Cardiac fibroblast (primary cell): ENCODE measurements at regions not wholly inside any gene's neighbourhood (a gene's known extent, or its start where the extent isn't known, plus 50 kb on each side); places are given as distances from the start of the nearest gene placed in this dataset.

Source experiments
- DNase-seq, 2 donors: peaks; one replicate each; pipeline versions ENCODE4 v3.0.0 to v3.0.0-alpha.2; 2010; ENCODE audit warnings: low read depth in 2 of 2
- H3K4me3 ChIP-seq, 2 donors: replicated peaks in 1 of 2; 1 replicate in 1 of 2; 2 replicates in 1 of 2; pipeline ENCODE4 v1.5.1; 2011; ENCODE audit warnings: low read depth in 2 of 2, low read length in 2 of 2, mild to moderate bottlenecking in 2 of 2, moderate library complexity in 1 of 2
- TF ChIP-seq, protein P1 (sequence below): IDR thresholded peaks from one replicate; pipeline ENCODE4 v1.5.1; 2011; ENCODE audit warnings: low read depth, mild to moderate bottlenecking, low read length, inconsistent platforms

DNA sequence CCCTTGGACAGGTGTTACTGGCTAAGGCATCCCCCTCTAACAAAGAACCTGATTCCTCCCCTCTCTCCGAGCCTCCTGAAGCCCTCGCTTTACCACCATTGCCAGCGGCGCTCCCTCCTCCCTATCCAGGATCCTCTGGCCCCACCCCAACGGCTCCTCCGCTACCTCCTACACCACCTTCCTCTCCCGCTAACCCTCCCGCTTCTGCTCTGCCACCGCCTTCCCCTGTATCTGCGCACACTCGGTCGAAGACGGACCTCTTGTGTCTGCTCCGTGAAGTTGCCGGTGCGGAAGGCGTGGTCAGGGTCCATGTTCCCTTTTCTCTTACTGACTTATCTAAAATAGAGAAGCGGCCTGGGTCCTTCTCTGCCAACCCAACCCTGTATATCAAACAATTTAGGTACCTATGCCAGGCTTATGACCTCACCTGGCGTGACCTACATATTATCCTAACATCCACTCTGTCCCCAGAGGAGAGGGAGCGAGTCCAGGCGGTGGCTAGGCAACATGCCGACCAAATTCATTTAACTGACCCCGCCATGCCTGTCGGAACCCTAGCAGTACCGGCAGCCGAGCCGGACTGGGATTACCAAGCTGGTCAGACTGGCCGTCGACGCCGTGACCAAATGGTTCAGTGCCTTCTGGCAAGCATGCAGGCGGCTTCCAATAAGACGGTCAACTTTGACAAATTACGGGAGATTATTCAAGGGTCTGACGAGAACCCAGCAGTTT, 958.9 kb downstream of the RPA4 start:
- no peak for DNase-seq
- TF ChIP-seq, protein P1, sequence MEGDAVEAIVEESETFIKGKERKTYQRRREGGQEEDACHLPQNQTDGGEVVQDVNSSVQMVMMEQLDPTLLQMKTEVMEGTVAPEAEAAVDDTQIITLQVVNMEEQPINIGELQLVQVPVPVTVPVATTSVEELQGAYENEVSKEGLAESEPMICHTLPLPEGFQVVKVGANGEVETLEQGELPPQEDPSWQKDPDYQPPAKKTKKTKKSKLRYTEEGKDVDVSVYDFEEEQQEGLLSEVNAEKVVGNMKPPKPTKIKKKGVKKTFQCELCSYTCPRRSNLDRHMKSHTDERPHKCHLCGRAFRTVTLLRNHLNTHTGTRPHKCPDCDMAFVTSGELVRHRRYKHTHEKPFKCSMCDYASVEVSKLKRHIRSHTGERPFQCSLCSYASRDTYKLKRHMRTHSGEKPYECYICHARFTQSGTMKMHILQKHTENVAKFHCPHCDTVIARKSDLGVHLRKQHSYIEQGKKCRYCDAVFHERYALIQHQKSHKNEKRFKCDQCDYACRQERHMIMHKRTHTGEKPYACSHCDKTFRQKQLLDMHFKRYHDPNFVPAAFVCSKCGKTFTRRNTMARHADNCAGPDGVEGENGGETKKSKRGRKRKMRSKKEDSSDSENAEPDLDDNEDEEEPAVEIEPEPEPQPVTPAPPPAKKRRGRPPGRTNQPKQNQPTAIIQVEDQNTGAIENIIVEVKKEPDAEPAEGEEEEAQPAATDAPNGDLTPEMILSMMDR, result no peak
- H3K4me3 ChIP-seq, result no peak overlapping the region

DNA sequence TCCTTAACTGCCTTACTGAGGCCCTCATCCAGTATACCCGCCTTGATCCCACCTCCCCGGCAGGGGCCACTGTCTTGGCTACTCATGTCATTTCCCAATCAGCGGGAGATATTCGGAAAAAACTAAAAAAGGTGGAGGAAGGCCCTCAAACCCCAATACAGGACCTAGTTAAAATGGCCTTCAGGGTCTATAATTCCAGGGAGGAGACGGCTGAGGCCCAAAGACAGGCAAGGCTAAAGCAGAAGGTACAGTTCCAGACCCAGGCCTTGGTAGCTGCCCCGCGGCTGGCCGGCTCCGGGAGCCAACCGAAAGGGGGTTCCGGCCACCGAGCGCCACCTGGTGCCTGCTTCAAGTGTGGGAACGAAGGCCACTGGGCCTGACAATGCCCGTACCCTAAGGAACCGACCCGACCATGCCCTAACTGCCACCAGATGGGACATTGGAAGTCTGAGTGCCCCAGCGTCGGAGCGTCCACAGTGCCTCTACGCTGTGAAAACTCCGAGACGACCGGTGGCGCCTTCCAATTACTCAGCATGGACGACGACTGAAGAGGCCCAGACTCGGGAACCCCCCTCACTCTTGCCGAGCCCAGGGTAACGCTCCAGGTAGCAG, 959.6 kb downstream of the RPA4 start:
- H3K4me3 ChIP-seq, result no peak overlapping the region
- no peak for DNase-seq
- TF ChIP-seq, protein P1, result no peak

DNA sequence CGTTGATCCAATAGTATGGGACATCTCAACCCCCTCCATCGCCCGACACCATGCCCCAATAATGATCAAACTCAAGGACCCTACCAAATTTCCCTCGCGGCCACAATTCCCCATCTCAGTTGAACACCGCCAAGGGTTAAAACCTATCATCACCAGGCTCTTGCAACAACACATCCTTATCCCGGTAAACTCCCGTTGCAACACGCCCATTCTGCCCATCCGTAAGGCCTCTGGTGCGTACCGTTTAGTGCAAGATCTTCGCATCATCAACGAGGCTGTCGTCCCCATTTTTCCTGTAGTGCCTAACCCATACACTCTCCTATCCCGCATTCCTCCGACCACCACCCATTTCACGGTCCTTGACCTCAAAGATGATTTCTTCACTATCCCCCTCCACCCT, 960.5 kb downstream of the RPA4 start:
- TF ChIP-seq, protein P1, result no peak
- no peak for DNase-seq
- no peak overlapping the region for H3K4me3 ChIP-seq

DNA sequence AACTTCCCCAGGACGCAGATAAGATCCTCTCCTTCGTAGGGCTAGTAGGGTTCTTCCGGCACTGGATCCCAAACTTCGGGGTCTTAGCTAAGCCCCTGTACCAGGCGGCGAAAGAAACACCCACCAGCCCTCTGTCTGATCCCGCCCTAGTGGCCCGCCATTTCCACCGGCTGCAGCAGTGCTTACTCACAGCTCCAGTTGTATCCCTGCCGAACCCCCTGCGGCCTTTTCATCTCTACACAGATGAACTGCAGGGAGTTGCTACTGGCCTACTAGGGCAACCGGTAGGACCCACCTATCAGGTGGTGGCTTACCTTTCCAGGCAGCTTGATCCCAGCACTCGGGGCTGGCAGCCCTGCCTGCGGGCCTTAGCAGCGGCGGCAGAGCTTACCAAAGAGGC, 961.2 kb downstream of the RPA4 start:
- TF ChIP-seq, protein P1, result no peak
- no peak for DNase-seq
- H3K4me3 ChIP-seq, result no peak overlapping the region

DNA sequence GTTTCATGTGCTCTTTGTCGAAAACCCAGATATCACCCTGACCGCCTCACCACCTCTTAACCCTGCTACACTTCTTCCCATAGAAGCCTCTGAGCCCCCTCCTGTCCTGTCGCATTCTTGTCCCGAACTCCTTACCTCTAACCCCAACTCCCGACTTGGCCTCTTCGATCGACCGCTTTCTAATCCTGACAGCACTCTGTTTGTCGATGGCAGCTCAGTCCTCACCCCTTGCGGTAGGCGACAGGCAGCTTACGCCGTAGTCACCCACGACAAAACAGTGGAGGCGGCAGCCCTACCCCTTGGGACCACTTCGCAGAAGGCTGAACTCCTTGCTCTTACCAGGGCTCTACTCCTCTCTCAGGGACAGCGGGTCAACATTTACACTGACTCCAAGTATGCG, 961.7 kb downstream of the RPA4 start:
- no peak for DNase-seq
- TF ChIP-seq, protein P1, result no peak
- H3K4me3 ChIP-seq, result no peak overlapping the region

DNA sequence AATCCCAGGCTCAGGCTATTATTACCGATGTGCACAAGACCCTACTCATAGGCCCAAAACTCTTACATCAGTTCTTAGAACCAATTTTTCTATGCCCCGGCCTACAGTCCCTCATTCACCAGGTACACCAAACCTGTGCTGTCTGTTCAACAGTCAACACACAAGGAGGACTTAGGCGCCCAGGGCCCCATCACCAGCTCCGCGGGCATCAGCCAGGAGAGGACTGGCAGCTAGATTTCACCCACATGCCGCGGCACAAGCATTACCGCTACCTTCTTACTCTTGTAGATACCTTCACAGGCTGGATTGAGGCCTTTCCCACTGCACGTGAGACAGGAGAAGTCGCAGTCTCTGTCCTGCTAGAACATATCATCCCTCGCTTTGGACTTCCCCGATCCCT, 962.5 kb downstream of the RPA4 start:
- no peak overlapping the region for H3K4me3 ChIP-seq
- TF ChIP-seq, protein P1, result no peak
- DNase-seq, result no peak
